HG03175 (cell line): ENCODE measurements at regions not wholly inside any gene's neighbourhood (a gene's known extent, or its start where the extent isn't known, plus 50 kb on each side); places are given as distances from the start of the nearest gene placed in this dataset.

Source experiments
- ATAC-seq: cut with Tn5 transposase; IDR thresholded peaks from one replicate; pipeline ENCODE4 v1.9.1; 2021; ENCODE audit warnings: mild to moderate bottlenecking, moderate library complexity; ENCODE audit not compliant: unreplicated experiment

DNA sequence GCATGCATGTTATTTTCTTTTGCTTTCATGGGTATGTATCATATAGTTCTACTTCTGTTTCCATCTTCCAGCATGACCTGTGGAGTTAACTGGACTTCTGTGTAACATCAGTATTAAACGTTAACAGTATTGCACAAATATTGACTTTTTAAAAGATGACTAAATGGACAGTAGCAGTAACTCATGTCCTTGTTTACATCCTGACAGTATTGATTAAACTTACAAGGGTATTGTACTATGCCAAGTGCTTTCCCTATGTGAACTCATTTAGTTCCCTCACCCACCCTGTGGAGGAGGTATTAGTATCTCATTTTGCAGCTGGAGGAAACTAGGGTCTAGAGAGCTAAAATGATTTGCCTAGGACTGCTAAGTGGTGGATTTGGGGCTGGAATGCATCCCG lies 128.7 kb upstream of the SLC10A2 start:
- no peak for ATAC-seq

DNA sequence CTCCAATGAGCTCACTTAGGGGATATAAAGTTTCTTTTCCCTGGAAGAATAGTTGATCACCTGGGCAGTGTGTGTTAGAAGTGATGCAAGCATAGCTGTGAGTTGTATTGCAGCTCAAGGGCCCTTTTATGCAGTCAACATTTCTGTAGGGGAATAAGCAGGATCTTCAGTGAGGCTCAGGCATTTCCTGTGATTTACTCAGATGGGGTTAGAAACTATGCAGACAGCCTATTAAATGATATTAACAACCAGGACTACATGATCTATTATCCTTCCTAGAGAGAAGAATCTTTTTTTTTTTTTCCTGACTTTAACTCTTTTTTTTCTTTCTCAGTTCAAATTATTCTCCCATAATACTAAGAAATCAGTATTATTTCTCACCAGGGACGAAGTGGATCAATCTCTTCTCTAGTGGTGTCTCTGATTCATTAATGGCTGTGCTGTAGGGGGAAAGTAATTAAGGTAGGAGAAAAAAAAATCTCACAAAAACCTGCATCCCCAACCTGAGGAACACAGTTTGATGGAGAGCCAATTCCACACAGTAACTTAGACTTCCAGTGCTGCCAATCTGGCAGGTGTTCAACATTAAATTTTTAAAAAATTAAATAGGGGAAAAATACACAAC lies 126.4 kb upstream of the SLC10A2 start:
- ATAC-seq = no peak

DNA sequence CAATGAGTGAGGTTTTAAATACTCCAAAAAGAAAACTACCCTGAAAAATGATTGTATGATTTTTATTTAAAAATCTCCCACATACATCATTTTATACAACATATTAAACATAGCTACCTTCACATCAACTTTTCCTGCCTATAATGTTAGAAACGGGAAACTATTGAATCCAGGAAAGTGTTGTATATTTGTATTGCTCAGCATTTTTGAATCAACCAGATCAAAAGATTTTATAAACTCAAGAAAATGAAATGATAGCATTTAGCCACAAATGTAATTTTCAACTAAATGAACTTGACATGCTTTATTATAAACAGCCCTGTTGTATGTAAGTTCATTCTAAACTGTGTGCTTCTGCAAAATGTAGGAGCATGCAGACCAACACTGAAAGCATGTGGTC lies 124.6 kb upstream of the SLC10A2 start:
- ATAC-seq = no peak

DNA sequence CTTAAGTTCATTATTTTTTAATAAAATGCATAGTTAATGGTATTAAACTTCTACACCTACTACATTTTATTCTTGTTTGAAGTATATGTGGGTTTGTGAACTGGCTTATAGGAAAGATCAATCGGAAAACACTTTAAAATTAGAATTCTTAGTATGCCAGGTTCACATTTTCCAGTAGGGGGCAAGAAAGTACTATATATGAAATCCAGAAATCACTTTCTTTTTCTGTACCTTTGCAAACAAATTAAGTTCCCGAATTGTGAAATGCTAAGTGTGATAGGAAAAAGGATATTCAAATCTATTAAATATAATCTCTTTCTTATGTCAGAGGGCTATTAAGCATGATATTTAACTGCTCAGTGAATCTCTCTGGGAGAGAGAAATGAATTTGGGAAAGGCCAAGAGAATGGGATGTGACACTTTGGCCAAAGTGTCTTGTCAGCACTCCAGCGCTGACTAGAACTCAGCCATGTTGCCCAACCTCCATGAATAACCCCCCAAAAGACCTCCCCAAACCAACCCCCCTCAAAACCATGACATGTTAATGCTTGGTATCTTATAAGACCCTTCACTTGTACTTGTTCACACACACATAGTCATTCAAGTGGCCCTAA lies 122.6 kb upstream of the SLC10A2 start:
- ATAC-seq = peak; percentile 61

DNA sequence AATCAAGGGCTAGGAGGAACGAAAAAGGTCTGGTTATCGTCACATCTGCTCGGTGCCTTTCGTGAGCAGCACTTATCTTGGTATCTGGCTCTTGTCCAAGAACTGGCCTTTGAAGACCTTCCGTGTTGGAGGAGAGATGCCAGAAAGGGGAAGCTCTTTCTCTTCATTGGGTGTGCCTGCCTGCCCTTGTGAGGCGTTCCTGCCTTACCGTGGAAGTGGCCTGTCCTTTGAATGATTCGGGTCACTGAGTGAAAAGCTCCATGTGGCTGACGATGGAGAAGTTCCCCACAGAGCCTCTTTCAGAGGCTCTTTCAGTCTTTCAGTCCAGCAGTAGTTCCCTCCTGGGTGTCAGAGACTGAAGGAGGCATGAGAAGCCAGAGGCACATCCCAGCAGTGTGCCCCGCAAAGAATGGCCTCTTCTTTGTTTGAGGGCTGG lies 121.5 kb upstream of the SLC10A2 start:
- ATAC-seq = no peak

DNA sequence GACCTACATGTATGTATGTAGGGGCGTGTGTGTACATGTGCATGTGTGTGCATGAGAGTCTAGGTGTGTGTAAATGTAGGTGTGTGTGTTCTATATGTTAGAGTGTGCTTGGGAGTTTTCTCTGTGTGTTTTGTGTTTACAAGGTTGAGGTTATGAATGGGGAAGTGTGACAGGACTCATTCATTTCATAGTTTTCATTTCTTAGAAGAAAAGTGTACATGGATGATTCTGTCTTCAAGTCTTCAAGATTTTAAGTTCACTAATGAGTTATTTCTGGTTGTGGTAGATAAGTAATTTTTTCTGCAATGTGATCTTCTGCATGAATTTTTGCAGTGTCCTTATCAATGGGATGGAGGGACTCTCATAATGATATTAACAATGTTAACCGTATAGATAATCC lies 118.2 kb upstream of the SLC10A2 start:
- peak; percentile 43 for ATAC-seq

DNA sequence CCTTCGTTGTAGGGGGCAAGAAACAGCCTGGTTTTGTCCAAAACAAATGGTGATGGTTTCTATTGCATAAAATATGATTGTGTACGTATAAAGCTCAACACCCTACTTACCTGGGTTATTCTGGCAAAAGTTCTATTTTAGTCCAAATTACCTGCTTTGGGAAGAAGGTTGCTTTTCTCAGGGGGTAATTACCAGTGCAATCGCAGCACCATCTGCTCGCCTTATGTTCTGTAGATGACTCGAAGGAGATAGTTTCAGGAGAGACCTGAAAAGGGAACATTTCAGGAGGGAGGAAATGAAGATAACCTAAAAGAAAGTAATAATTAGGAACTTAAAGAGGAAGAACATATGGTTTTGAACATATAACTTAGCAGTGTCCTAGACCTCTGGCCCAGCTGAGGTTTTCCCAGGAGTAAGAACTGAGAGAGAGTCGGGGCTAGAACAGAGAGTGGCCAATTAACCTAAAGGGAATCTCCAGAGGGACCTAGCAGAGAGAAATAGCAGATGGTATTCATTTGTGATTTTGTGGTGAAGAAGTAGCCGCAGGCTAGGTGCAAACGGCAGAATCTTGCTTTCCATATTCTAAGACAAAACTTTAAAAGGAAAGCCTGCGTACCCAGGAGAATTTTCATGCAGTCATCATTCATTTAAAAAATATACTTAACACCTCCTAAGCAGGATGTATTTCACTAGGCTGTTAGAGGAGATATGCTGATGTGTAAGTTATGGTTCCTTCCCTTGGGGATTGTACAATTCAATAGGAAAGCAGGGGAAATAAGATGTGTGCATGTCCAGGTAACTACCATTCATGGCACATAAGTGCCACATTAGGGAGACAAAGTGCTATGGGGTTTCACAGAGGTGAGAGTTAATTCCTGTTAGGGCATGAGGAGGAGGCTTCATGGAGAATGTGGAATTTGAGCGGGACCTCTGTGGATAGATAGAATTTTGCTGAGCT lies 113.0 kb upstream of the SLC10A2 start:
- no peak for ATAC-seq

DNA sequence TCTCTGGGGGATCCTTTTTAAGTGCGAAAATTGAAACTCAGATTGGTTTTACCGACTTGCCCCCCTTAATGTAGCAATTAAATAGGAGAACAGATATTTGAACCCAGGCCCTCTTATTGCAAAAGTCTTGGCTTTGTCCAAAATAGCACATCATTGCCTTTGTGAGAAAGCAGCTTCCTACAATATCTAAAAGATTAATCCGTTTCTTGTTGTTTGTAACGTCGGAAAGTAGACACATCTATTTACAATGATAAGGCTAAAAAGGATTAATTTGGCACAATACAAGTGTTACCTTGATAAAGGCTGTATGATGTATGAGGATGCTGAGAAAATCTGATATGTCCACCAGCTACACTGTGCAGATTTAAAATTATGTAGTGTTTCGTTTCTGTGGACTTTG lies 108.7 kb upstream of the SLC10A2 start:
- ATAC-seq = no peak

DNA sequence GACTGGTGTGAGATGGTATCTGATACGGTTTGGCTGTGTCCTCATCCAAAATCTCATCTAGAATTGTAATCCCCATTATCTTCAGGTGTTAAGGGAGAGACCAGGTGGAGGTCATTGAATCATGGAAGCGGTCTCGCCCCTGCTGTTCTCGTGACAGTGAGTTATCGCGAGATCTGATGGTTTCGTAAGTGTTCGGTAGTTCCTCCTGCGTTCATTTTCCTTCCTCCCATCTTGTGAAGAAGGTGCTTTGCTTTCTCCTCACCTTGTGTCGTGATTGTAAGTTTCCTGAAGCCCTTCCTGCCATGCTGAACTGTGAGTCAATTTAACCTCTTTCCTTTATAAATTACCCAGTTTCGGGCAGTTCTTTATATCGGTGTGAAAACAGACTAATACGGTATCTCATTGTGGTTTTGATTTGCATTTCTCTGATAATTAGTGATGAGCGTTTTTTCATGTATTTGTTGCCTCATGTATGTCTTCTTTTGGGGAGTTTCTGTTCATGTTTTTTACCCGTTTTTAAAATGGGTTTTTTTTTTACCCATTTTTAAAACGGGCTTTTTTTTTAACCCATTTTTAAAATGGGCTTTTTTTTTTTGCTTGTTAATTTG lies 102.8 kb upstream of the SLC10A2 start:
- ATAC-seq = peak; percentile 63

DNA sequence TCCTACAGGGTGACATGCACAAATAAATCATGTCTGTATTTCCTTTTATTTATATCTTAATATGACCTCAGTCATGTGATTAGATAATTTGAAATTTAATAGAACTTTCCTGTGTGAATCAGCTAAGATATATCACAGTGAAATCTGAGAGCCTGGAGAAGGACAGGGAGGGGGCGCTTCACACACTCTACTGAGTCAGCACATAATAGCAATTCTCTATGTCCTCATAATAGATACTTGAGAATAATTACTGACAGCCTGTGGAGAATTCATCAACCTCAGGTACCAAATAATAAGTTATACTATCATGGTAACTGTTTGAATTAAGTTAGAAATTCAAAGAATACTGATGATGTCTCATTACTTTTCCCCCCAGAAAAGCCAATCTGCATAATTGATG lies 98.0 kb upstream of the SLC10A2 start:
- no peak for ATAC-seq

DNA sequence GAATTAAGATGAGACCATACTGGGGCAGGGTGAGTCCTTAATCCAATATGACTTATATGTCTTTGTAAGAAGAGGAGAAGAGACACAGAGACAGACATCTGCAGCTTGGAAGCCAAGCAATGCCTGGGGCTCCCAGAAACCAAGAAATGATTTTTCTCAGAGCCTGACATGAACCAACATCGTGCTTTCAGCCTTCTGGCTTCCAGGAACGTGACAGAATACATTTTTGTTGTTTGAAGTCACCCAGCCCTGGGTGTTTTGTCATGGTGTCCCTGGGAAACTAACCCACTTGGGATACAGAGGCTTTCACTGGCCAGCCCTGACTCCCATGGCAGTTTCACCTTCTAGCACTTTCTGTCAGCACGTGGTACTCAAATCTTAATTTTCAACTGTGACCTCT lies 95.3 kb upstream of the SLC10A2 start:
- no peak for ATAC-seq

DNA sequence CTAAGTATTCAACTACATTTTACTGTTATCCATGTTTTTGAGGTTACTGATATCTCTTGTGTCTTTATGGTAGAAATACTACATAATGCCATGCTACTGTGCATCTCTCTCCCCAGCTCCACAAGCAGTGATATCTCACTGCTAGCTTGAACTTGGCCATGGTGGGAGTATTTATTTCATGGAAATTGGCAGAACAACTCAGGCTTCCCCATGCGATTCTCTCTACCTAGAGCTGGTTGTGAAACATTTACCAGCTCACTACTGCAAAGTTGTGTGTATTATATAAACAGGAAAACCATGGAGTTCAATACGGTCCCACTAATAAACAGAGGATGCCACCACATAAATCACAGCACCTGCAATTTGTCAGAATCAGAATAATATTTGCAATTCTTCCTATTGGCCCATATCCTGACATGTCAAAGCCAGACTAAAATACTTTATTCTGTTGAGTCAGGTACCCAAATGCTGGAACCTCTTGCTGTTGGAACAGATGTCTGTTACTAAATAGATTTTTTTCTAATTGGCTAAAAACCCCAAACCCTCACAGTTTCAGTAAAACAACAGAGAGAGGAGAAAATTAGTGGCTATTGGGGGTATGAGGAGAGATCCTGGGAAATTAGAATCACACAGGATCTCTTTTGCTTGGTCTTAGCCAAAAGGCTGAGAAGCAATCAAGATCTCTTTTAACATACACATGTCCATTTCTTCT lies 91.4 kb upstream of the SLC10A2 start:
- ATAC-seq = no peak

DNA sequence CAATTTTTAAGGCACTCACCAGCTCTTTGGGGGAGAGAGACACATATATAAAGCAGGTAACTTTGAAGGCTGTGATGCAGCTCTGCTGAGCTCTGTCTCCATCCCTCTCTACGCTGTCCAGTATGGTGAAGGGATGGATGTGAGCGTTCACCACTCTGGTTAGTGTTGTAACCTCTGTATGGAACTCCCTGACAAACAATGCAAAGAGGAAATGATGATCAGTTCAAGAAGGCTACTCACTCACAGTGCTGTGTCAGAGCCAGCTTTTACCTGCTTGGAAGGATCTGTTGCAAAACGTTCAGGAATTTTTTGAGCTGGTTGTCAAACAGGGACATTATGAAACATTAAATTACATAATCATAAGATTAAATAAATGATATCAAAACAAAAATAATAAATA lies 90.8 kb upstream of the SLC10A2 start:
- ATAC-seq = no peak

DNA sequence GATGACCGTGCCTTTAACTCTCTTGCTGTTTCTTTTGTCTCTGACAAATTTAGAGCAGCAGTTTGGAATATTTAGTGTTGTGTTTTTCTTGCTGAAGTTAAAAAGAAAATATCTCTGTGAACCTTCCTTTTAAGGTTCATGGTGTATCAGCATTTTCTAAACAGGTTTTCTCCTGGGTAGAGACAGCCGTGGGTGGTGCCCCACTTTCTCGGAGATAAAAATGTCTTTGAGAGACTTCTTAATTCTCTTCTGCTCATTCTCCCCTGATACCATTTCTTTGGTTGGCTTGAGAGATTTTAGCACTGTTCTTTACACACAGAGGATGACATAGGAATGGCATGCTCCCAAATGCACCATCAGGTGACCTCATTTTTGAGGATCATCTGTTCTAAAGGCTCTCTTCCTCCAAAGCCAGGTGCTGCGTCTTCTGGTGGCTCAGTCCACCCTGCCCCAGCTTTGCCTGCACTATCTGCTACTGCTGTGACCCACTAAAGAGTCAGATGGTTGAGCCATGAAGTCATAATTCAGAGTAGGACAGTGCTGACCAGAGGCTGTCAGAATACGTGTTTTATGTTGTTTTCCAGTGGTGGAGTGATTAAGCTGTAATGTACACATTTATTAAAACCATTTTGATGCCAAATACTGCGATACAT lies 90.3 kb upstream of the SLC10A2 start:
- ATAC-seq = no peak

DNA sequence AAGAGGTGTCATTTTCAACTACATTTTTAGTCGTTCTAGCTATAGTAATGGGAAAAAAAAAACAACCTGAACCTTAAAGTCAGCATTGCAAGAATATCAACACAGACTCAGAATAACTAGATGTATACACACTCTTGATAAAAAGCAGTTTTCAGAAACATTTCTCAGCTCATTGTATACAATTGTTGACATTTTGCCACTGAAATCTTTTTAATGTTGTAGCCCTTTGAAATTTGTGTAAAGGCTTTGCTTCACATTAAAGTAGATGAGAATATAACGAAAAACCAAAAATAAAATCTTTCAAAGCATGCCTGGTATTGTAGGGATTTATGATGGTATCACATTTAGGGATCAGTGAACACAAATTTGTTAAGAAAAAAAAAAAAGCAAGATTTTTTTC lies 87.2 kb upstream of the SLC10A2 start:
- ATAC-seq = no peak

DNA sequence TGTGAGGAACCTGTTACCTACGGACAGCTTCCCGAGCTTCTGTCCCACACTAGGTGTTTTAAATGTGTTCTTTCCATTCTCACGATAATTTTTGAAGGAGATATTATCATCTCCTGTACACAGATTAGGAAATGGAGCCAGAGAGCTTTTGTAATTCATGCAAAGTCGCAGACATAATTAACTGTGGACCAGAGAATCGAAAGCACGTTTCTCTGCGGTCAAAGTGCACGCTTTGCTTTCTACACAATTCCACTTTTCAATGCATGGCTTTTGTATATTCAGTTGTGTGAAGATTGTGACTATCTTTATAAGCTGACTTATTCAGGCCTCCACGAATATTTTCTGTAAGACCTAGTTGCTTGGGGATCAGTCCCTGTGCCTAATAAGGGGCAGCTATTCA lies 81.7 kb upstream of the SLC10A2 start:
- no peak for ATAC-seq

DNA sequence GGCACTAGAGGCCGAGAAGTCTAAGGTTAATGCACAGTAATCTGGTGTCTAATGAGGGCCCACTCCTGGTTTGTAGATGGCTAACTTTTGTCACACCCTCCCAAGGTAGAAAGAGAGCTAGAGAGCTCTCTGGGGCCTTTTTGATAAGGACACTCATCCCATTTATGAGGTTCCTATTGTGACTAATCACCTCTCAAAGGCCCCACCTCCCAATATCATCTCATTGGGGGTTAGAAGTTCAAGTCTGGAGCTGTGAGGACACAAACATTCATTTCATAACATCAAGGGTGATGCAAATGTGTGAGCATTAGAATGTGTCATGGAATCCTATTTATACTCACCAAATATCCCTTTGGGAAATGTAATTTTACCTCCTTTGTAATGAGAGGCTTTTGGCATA lies 79.2 kb upstream of the SLC10A2 start:
- ATAC-seq = no peak

DNA sequence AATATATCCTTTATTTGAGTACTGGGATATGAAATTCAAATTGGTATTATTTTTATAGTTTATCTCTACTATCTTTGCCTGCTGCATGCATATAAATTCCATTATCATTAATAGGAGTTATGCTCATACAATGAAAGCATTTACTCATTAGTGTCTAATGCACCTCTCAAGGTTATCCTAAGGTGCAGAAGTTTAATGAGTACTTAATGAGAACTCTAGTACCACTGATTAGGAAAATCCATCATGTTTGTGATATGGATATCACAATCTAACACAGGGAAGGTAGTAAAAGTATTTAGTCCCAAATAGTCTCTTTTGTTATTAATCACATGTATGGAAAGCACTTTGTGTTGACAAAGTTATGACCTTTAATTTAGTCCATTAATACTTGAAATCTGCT lies 77.2 kb upstream of the SLC10A2 start:
- ATAC-seq = no peak

DNA sequence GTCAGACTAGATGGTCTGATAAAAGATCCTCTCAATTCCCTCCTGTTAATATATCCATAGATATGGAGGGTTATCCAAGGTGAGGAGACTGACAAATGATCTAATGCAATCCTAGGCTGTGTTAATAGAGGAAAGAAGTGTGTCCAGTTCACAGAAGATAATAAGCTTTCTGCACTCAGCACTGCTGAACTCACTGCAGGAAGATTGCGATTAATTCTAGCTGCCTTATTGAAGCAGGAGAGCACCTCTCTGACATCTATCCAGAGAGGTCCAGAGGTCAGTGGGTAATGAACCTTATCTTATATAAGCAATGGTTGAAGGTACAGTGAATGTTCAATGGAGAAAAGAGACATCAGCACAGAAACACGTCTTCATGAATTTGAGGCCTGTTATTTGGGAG lies 75.9 kb upstream of the SLC10A2 start:
- no peak for ATAC-seq

DNA sequence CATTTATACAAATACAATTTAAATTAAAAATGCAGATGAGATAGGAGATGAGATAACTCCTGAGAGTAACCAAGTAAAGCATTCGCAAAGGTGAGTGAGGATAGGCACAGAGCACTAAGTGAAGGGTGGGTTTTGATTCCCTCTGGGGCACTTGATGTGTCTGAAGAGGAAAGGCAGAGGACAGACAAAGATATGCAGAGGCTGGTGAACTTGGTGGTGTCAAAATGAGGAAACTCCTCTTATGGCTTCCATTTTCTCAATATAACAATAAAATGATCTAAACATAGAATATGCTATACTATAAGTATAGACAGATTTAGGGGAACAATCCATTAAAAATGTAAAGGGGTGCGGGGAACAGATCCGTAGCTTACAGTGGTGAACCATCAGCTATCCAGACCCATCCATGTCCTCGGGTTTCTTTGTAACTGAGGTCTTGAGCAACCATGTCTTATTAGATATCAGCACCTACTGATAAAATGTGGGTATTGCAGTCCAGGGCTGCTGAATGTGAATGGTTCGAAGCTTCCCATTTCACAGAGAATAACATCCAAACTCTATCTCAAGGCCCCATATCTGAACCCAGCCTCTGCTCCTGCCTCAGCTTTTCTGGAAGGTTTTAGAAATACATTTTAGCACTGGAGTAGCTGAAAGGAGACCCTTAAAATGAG lies 73.9 kb upstream of the SLC10A2 start:
- peak; percentile 93 for ATAC-seq
